Adrenal gland (tissue), 9 donors: ENCODE measurements at regions not wholly inside any gene's neighbourhood (a gene's known extent, or its start where the extent isn't known, plus 50 kb on each side); places are given as distances from the start of the nearest gene placed in this dataset.

Source experiments
- DNase-seq, 7 donors: peaks; one replicate each; pipeline ENCODE4 v3.0.0-alpha.2; 2019 to 2020
- H3K27ac ChIP-seq, 5 donors: fragments of 200-600 bp; sonication (generic) in 4 of 5; 1 replicate in 3 of 5; 2 replicates in 2 of 5; pipeline versions ENCODE4 v1.5.1 to v1.8.0; 2016 to 2020; ENCODE audit warnings: mild to moderate bottlenecking in 1 of 5
- H3K27me3 ChIP-seq: fragments of 200-600 bp; 2 replicates; pipeline ENCODE4 v1.8.0; 2021
- H3K36me3 ChIP-seq, 2 donors: fragments of 200-600 bp; replicated peaks in 1 of 2; 1 replicate in 1 of 2; 2 replicates in 1 of 2; pipeline versions ENCODE4 v1.5.1 to v1.8.0; 2018 to 2022
- H3K4me1 ChIP-seq, 2 donors: fragments of 200-600 bp; replicated peaks in 1 of 2; 1 replicate in 1 of 2; 2 replicates in 1 of 2; pipeline versions ENCODE4 v1.5.1 to v1.8.0; 2018 to 2021
- H3K4me3 ChIP-seq, 4 donors: fragments of 200-600 bp; sonication (generic) in 3 of 4; one replicate each; pipeline ENCODE4 v1.5.1; 2016 to 2018
- H3K9me3 ChIP-seq, 3 donors: fragments of 200-600 bp; sonication (generic) in 1 of 3; replicated peaks in 1 of 3; 1 replicate in 2 of 3; 2 replicates in 1 of 3; pipeline versions ENCODE4 v1.5.1 to v1.8.0; 2016 to 2021
- CTCF ChIP-seq, 6 experiments: fragments of 450-650 bp in 4 of 6; fragments of 200-600 bp in 2 of 6; sonication (generic) in 1 of 6; IDR thresholded peaks; 1 replicate in 5 of 6; 2 replicates in 1 of 6; pipeline versions ENCODE4 v1.5.1 to v1.8.0; 2016 to 2021; ENCODE audit warnings: antibody characterized with exemption in 6 of 6, mild to moderate bottlenecking in 2 of 6, moderate library complexity in 1 of 6
- POLR2A ChIP-seq, 2 donors: fragments of 450-650 bp; IDR thresholded peaks; one replicate each; pipeline ENCODE4 v1.6.1; 2017; ENCODE audit warnings: antibody characterized with exemption in 2 of 2, mild to moderate bottlenecking in 2 of 2, moderate library complexity in 1 of 2
- WGBS, 4 donors: extraction: QIAGEN DNeasy Blood & Tissue Kit in 2 of 4; methylation state at CpG; one replicate each; pipeline versions ENCODE4 v1.1.5 to v1.1.7; 2013 to 2017; 5-methylcytosine and 5-hydroxymethylcytosine counted together
- intact Hi-C, 2 donors: fragments of 100-400 bp; cut with DNase I; formaldehyde crosslinking; loops; one replicate each; pipeline versions ENCODE4 v1.14.1 to v1.15.0; 2022 to 2023
- donor health status: healthy with polysubstance abuse.
- donor health status: Bipolar disorder and iron deficiency.
- donor health status: DM: yes; HTN: yes; CAD: no.
- donor health status: DM: no; HTN: no; CAD: no.
- donor health status: DM: no; HTN: no; CAD: no.

- intact Hi-C loops = no loop called here
- Histone ChIP-seq H3K4me3 (no peak overlapping the region), H3K9me3 (no peaks in the 10 kb centered on the region), H3K27me3 (no peaks in the 10 kb centered on the region), H3K4me1 (no peaks in the 10 kb centered on the region), H3K36me3 (no peaks in the 10 kb centered on the region), H3K27ac (no peak overlapping the region)
- WGBS, 4 donors = 12 to 31% (median 29%) methylated on average over 2 of the region's 2 CpGs
- no peak for TF ChIP-seq CTCF (IDR thresholded peaks at IDR 0.05)
- no peak for TF ChIP-seq POLR2A (IDR thresholded peaks at IDR 0.05)
- DNase-seq = no peak
Observed at GRCh38 chr14:98578204-98578603, 693.8 kb downstream of the BCL11B start.

- WGBS, 4 donors = 76 to 88% (median 79%) methylated on average over 1 of the region's 1 CpG
- intact Hi-C loops = no loop called here
- no peak overlapping the region for H3K4me3 ChIP-seq
- H3K4me1 ChIP-seq = no peaks in the 10 kb centered on the region
- no peaks in the 10 kb centered on the region for H3K27me3 ChIP-seq
- TF ChIP-seq POLR2A (IDR thresholded peaks at IDR 0.05) = no peak
- no peak for TF ChIP-seq CTCF (IDR thresholded peaks at IDR 0.05)
- no peaks in the 10 kb centered on the region for H3K36me3 ChIP-seq
- no peaks in the 10 kb centered on the region for H3K9me3 ChIP-seq
- H3K27ac ChIP-seq = no peak overlapping the region
- no peak for DNase-seq
Observed at GRCh38 chr14:98579140-98579539, 692.9 kb downstream of the BCL11B start.

- Histone ChIP-seq H3K36me3 (no peaks in the 10 kb centered on the region), H3K4me3 (no peak overlapping the region), H3K27me3 (no peaks in the 10 kb centered on the region), H3K9me3 (no peaks in the 10 kb centered on the region), H3K27ac (no peak overlapping the region), H3K4me1 (no peaks in the 10 kb centered on the region)
- peak in 1 of 7 donors; percentile 2 for DNase-seq
- TF ChIP-seq CTCF (IDR thresholded peaks at IDR 0.05) (no peak), POLR2A (IDR thresholded peaks at IDR 0.05) (no peak)
- WGBS, 4 donors = 8 to 12% (median 10%) methylated on average over 3 of the region's 3 CpGs
- intact Hi-C loops = no loop called here
Observed at GRCh38 chr14:98580131-98580678, 691.8 kb downstream of the BCL11B start.

- Histone ChIP-seq H3K36me3 (no peaks in the 10 kb centered on the region), H3K4me1 (no peaks in the 10 kb centered on the region), H3K4me3 (no peak overlapping the region), H3K27me3 (no peaks in the 10 kb centered on the region), H3K9me3 (no peaks in the 10 kb centered on the region), H3K27ac (no peak overlapping the region)
- WGBS, 4 donors = 54 to 67% (median 64%) methylated on average over 7 of the region's 7 CpGs
- intact Hi-C loops = no loop called here
- DNase-seq = no peak
- TF ChIP-seq POLR2A (IDR thresholded peaks at IDR 0.05) (no peak), CTCF (IDR thresholded peaks at IDR 0.05) (no peak)
Observed at GRCh38 chr14:98582276-98582675, 689.7 kb downstream of the BCL11B start.
